ENCODE measurements at regions not wholly inside any gene's neighbourhood (a gene's known extent, or its start where the extent isn't known, plus 50 kb on each side); places are given as distances from the start of the nearest gene placed in this dataset.

DNA sequence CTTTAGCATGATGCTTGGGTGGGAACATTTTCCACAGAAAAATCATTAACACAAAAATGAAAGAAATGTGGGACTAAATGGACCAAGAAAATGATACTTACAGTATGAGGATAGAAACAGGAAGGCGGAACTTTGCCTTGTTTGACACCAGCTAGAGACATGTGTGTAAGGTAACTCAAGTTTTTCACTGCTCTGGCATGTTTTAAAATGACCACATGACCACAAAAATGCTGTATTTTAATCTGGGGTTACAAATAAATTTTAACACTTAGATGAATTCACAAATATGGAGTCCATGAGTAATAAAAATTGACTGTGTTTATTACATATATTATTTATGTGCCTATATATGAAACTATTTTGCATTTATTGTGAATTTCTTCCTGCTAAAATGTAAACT is 100.9 kb upstream of the PHYHIPL start:
- TF ChIP-seq, protein P1, sequence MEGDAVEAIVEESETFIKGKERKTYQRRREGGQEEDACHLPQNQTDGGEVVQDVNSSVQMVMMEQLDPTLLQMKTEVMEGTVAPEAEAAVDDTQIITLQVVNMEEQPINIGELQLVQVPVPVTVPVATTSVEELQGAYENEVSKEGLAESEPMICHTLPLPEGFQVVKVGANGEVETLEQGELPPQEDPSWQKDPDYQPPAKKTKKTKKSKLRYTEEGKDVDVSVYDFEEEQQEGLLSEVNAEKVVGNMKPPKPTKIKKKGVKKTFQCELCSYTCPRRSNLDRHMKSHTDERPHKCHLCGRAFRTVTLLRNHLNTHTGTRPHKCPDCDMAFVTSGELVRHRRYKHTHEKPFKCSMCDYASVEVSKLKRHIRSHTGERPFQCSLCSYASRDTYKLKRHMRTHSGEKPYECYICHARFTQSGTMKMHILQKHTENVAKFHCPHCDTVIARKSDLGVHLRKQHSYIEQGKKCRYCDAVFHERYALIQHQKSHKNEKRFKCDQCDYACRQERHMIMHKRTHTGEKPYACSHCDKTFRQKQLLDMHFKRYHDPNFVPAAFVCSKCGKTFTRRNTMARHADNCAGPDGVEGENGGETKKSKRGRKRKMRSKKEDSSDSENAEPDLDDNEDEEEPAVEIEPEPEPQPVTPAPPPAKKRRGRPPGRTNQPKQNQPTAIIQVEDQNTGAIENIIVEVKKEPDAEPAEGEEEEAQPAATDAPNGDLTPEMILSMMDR (conservative IDR thresholded peaks at IDR 0.05; ENCODE audit: low read depth in 2 of 2), result no peak
- TF ChIP-seq EZH2 (IDR thresholded peaks at IDR 0.05; ENCODE audit: low read depth, unreplicated experiment), result no peak
- no peak for TF ChIP-seq POLR2AphosphoS5 (IDR thresholded peaks at IDR 0.05; ENCODE audit: low read depth)
- TF ChIP-seq, protein P2, sequence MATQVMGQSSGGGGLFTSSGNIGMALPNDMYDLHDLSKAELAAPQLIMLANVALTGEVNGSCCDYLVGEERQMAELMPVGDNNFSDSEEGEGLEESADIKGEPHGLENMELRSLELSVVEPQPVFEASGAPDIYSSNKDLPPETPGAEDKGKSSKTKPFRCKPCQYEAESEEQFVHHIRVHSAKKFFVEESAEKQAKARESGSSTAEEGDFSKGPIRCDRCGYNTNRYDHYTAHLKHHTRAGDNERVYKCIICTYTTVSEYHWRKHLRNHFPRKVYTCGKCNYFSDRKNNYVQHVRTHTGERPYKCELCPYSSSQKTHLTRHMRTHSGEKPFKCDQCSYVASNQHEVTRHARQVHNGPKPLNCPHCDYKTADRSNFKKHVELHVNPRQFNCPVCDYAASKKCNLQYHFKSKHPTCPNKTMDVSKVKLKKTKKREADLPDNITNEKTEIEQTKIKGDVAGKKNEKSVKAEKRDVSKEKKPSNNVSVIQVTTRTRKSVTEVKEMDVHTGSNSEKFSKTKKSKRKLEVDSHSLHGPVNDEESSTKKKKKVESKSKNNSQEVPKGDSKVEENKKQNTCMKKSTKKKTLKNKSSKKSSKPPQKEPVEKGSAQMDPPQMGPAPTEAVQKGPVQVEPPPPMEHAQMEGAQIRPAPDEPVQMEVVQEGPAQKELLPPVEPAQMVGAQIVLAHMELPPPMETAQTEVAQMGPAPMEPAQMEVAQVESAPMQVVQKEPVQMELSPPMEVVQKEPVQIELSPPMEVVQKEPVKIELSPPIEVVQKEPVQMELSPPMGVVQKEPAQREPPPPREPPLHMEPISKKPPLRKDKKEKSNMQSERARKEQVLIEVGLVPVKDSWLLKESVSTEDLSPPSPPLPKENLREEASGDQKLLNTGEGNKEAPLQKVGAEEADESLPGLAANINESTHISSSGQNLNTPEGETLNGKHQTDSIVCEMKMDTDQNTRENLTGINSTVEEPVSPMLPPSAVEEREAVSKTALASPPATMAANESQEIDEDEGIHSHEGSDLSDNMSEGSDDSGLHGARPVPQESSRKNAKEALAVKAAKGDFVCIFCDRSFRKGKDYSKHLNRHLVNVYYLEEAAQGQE (IDR thresholded peaks at IDR 0.05; ENCODE audit: unreplicated experiment), result no peak
- no peak for TF ChIP-seq EZH2phosphoT487 (IDR thresholded peaks at IDR 0.05; ENCODE audit: unreplicated experiment)
- TF ChIP-seq CREB1 (CRISPR knock-in tag; IDR thresholded peaks at IDR 0.05; ENCODE audit: low read depth), result no peak
- no peak for TF ChIP-seq ZNF114 (CRISPR knock-in tag; IDR thresholded peaks at IDR 0.05)
- no peak for TF ChIP-seq ETS1 (IDR thresholded peaks at IDR 0.05)
- TF ChIP-seq JUNB (IDR thresholded peaks at IDR 0.05; ENCODE audit: unreplicated experiment), result no peak

Data from GM23338 (cell line).